ENCODE measurements at regions not wholly inside any gene's neighbourhood (a gene's known extent, or its start where the extent isn't known, plus 50 kb on each side); places are given as distances from the start of the nearest gene placed in this dataset.

DNA sequence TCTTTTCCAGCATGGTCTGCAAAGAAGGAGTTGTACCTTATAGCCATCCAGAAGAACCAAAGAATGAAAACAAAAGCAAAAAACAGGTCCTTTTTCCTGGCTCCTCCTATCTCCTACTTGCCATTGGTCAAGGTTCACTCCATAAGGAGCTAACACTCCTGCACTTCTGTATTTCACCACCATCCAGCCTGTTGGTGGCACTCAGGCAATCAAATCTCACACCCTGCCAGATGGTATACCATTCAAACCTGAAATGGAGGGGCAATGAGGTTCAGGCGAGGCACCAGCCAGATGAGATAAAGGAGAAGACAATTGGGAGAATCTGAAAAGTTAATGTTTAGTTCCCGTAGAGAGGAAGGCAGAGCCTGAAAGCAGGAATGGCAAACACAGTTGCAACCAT, 203.8 kb downstream of the ALDH8A1 start:
- no peak for TF ChIP-seq ZKSCAN1 (IDR thresholded peaks at IDR 0.05; ENCODE audit: low read depth, low read length)
- TF ChIP-seq SNIP1 (IDR thresholded peaks at IDR 0.05; ENCODE audit: low read depth): no peak
- TF ChIP-seq PCBP2 (IDR thresholded peaks at IDR 0.05; ENCODE audit: low read depth, low read length, poor library complexity, severe bottlenecking): no peak
- TF ChIP-seq NONO (IDR thresholded peaks at IDR 0.05; ENCODE audit: low read depth in 2 of 2, low read length in 1 of 2): no peak
